HT-29 (cell line): ENCODE measurements at regions not wholly inside any gene's neighbourhood (a gene's known extent, or its start where the extent isn't known, plus 50 kb on each side); places are given as distances from the start of the nearest gene placed in this dataset.
"Not testable (repeated sequence)": the region's sequence is repeated elsewhere in the genome, so short reads cannot be mapped to it uniquely, and the experiment has no call there.

Experiments
- DNase-seq: peaks from one replicate; pipeline ENCODE4 v3.0.0-alpha.2; 2015; ENCODE audit warnings: low spot score

- no peak for DNase-seq
These were observed 52.9 kb upstream of the IMP4 start for GRCh38 chr2:130289780-130290179.

GRCh38 chr2:130288467-130289403 lies 54.0 kb upstream of the IMP4 start:
- DNase-seq: no peak

GRCh38 chr2:130287656-130288026 lies 55.1 kb upstream of the IMP4 start:
- DNase-seq: no peak

GRCh38 chr2:130286983-130287655 lies 55.6 kb upstream of the IMP4 start:
- no peak for DNase-seq

- DNase-seq: peak; percentile 6
These were observed 59.3 kb upstream of the IMP4 start for GRCh38 chr2:130283341-130283869.

GRCh38 chr2:130279551-130279950 lies 63.1 kb upstream of the IMP4 start:
- not testable (repeated sequence) for DNase-seq

- not testable (repeated sequence) for DNase-seq
These were observed 70.1 kb upstream of the TUBA3E start for GRCh38 chr2:130268333-130268732.

- DNase-seq: not testable (repeated sequence)
These were observed 69.3 kb upstream of the TUBA3E start for GRCh38 chr2:130267572-130267971.

GRCh38 chr2:130266836-130267235 lies 68.6 kb upstream of the TUBA3E start:
- not testable (repeated sequence) for DNase-seq

GRCh38 chr2:130265570-130266247 lies 67.5 kb upstream of the TUBA3E start:
- not testable (repeated sequence) for DNase-seq

GRCh38 chr2:130264901-130265320 lies 66.7 kb upstream of the TUBA3E start:
- not testable (repeated sequence) for DNase-seq

GRCh38 chr2:130264501-130264900 lies 66.3 kb upstream of the TUBA3E start:
- DNase-seq: no peak

- DNase-seq: no peak
These were observed 65.8 kb upstream of the TUBA3E start for GRCh38 chr2:130264046-130264445.

- no peak for DNase-seq
These were observed 65.4 kb upstream of the TUBA3E start for GRCh38 chr2:130263606-130264005.

GRCh38 chr2:130261970-130262760 lies 63.9 kb upstream of the TUBA3E start:
- no peak for DNase-seq

GRCh38 chr2:130261099-130261498 lies 62.9 kb upstream of the TUBA3E start:
- DNase-seq: no peak

GRCh38 chr2:130259594-130259993 lies 61.4 kb upstream of the TUBA3E start:
- no peak for DNase-seq

- DNase-seq: no peak
These were observed 60.1 kb upstream of the TUBA3E start for GRCh38 chr2:130258356-130258755.

GRCh38 chr2:130252880-130253645 lies 54.8 kb upstream of the TUBA3E start:
- peak; percentile 36 for DNase-seq

- no peak for DNase-seq
These were observed 53.8 kb upstream of the TUBA3E start for GRCh38 chr2:130251873-130252620.
